GM10266 (cell line): ENCODE measurements at regions not wholly inside any gene's neighbourhood (a gene's known extent, or its start where the extent isn't known, plus 50 kb on each side); places are given as distances from the start of the nearest gene placed in this dataset.

Source experiments
- DNase-seq: peaks from one replicate; pipeline ENCODE4 v3.0.0; 2012; ENCODE audit errors: extremely low spot score
- CTCF ChIP-seq: IDR thresholded peaks from 2 replicates; pipeline ENCODE4 v1.5.1; 2012; ENCODE audit warnings: mild to moderate bottlenecking, low read depth; ENCODE audit not compliant: control insufficient read depth, insufficient read depth; ENCODE audit errors: missing control alignments

DNA sequence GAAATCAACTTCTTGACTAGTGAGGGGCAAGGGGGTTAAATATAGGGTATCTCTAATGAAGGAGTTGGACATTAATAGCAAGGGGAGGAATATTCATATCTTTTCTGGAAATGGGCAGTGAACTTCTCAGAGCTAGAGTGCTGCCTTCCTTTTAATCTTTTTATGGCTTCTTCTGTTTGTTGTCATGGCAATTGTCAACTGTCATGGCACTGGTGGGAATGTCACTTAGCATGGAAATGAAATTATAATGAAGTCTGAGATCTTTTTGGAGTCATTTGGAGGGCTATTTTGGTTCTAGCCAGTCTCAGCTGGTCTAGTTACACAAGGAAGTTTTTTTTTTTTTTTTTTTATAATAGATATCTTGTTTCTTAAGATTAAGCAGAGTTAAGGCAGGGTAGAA is 250.2 kb downstream of the AASDHPPT start:
- DNase-seq, result no peak
- TF ChIP-seq CTCF, result no peak

DNA sequence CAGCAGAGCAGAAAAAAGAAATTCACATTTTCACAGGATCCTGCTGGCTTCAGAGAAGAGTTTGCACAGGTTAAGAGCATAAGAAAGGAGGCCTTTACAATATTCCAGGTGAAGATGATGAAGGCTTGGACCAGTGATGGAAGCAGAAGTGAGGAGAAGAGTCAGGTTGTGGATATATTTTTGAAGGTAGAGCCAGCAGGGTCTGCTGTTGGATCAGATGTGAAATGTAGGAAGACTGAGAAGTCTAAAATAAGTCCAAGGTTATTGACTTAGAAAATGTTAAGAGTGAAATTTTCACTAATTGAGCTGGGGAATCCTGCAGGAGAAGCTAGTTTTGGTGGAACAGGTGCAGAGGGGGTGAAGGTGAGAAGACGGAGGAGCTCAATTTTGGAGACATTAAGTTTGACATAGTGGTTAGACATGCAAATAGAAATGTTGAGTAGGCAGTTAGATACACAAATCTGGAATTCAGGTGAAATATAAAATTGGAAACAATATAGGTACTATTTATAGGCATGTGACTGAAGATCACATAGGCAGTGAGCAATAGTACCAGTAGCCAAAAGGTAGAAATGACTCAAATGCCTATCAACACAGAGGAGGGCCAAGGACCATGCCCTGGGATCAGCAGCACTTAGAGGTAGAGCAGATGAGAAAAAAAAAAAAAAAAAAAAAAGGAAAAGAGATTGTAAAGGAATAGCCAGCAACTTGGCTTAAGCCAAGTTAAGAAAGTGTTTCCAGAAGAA is 252.0 kb downstream of the AASDHPPT start:
- no peak for DNase-seq
- no peak for TF ChIP-seq CTCF

DNA sequence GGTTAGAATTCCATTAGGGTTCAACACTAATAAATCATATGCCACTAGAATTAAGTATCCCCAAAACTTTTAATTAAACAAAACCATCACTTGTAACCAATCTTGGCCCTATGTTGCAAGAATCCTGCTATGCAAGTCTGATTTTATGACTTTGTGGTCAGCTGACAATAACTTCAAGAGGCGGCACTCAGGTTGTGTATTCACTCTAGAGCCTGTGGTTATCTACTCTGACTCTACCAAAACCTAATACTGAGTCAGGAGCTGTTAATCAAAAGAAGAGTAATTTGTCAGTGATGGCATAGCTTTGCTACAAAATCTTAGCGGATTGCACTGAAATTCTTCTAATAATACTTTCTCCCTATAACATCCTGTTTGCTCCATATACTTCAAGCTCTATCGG is 253.7 kb downstream of the AASDHPPT start:
- no peak for DNase-seq
- no peak for TF ChIP-seq CTCF

GRCh38 chr11:106333678-106334077 is 256.2 kb downstream of the AASDHPPT start:
- no peak for TF ChIP-seq CTCF
- DNase-seq, result no peak

DNA sequence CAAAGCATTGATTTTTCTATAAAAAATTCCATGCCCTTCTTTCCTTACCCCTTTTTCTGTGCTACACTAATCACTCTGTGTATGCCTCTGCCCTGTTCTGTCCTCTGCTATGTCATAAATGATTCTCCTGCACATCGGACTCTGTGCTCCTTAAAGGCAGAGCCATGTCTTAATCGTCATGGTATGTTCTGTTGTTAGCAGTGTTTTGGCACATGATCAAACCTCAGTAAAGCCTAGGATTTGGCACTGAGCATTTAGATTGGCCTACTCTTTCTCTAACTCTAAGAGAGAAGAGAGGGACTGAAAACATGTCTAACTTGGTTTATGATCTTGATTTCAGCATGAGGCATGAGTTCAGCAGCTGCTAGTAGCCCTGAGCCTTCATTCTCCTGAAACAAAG is 266.9 kb downstream of the AASDHPPT start:
- TF ChIP-seq CTCF, result no peak
- no peak for DNase-seq

DNA sequence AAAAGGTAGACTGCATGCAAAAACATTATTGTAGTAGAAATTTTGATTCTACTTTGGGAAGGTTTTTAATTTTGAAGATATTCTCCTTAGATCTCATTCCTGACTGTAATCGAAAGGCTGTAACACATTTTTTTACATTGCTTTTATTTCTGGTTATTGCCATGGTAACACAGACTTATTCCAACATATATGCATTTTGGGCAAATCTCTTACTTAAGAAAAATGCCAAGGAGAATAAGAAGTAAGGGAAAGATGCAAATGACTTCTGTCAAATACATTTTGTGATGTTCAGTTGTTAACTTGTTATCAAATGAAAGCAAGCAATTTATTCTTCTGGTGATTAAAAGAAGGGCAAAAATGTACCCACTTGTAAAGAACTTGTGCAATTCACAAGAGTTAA is 267.5 kb downstream of the AASDHPPT start:
- DNase-seq, result no peak
- TF ChIP-seq CTCF, result no peak

GRCh38 chr11:106353031-106353430 is 275.6 kb downstream of the AASDHPPT start:
- no peak for TF ChIP-seq CTCF
- DNase-seq, result no peak
